ENCODE measurements at regions not wholly inside any gene's neighbourhood (a gene's known extent, or its start where the extent isn't known, plus 50 kb on each side); places are given as distances from the start of the nearest gene placed in this dataset.

DNA sequence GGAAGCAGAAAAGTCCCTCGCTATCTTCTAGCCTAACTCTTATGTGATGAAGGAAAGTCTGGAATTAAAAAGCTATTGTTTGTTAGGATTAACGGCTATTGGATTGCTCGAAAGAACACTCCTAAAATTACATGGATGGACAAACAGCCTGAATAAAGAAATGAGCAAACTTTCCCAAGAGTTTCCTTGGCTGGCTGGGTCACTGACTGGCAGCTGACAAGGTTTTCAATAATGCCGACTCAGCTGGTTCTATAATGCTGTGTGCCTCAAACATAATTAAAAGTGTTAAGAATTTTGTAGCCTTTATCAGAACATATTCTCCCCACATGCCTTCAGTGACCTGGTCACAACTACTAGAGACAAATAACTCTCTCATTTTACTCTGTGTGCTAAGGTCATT, 142.9 kb upstream of the ADAMTS9 start:
- no peak for DNase-seq

DNA sequence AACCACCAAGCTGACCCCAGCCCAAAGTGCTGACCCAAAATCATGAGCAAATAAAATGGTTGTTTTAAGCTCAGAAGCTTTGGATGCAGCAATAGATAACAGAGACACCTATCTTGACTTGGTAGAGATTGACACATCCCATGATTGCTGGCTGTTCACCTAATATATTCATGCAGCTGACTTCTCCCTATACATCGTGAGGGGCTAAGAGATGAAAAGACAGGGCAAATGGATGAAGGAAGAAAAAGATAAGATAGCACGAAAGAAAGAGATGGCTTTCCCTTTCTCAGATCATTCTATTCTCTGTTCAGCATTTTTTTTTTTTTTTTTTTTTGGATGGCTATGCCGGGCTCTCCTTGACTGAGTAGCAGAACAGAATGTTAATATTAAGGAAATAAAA, 141.5 kb upstream of the ADAMTS9 start:
- no peak for DNase-seq

DNA sequence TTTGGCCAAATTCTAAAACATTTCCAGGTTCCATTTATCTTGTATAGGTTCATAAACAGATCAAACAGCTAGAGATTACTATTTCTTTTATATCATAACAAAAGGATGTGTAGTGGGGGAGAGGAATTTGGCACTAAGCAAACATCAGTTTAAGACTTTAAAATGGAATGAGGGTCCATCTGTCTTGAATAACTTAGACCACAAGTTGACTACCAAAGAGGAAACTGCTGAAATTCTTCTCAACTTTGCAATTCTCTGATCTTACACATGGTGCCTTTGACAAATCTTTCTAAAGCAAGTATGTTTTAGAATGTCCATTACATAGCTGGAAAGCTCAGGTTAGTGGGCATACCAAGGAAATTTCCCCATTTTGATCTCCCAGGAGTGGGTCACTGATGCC, 140.5 kb upstream of the ADAMTS9 start:
- no peak for DNase-seq

DNA sequence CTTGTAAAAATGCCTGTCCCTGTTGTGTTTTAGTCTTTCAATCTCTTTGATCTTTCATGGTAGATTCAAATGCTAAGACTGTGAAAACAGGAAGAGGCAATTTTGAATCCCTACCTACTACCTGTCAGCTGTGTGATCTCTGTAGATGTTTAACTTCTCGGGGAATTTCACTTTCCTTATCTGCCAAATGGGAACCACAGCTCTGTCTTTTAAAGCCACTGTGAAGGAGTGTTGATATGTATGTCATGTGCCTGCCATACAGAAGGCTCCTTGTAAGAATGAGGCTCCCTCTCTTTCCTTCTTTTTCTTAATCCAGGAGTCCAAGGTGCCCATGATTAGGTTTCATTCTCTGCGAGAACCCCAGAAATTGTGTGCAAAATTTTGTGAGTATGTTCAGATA, 139.6 kb upstream of the ADAMTS9 start:
- no peak for DNase-seq

DNA sequence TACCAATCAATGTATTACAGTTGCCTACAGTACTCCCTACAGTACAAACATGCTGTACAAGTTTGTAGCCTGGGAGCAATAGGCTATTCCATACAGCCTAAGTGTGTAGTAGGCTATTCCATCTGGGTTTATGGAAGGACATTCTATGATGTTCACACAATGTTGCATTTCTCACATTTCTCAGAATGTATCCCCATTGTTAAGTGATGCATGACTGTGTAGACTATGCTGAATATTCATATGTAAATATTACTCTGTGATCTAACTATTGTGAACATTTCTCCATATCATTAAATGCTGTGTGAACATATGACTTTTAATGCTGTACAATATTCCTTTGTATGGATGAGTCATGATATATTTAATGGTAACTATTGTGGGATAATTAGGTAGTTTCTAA, 139.2 kb upstream of the ADAMTS9 start:
- DNase-seq = no peak

DNA sequence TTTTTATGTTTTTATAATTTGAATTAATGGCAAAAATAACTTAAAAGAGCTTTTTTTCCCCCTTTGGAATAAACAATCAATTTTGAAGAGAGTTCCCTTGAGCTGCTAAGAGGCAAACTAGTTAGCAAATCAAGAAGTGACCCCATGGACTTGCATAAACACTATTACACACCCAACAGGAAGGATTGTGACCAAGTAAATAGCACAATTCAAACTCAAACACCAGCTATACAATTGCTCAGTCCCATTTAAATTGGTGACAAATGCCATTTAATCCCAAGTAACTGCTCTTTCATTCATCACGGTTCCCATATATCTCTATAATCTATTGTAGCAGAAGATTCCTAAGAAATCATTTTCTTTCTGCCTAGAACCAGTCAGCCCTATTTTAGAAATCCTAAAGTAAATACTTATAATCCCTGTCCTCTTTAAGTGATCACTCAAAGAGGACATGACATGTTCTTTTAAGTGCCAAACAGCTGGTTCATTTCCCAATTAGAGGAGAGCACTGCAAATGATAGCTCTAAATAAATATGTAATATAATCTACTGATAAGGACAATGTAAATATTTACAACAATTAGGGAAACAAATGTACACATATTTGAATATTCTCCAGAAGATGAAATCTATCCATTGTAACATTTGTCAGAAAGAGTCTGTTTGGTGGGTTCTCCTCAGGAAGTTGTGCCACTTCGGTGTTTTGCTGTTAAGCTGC, 137.8 kb upstream of the ADAMTS9 start:
- no peak for DNase-seq

DNA sequence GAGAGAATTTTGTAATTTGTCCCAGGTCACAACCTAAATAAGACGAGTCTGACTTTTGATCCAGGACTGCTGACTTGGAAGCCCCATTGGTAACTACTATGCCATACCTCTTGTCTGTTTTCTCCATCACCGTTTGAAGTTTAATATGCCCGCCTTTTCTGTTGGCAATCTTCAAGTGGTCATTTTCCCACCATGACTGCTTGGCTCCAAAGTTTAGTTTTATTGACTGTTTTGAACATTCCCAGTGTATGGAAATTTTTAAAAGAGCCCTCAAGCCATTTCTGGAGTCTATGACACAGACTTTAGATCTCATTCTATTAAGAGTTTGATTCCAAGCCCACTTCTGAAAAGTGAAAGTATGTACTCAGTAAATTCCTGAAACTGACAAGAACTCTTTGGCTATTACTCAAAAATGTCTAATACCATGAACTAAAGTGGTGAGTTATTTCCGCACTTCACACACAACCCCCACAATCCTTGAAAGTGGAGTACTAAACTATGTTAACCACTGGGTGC, 136.7 kb upstream of the ADAMTS9 start:
- DNase-seq = no peak

DNA sequence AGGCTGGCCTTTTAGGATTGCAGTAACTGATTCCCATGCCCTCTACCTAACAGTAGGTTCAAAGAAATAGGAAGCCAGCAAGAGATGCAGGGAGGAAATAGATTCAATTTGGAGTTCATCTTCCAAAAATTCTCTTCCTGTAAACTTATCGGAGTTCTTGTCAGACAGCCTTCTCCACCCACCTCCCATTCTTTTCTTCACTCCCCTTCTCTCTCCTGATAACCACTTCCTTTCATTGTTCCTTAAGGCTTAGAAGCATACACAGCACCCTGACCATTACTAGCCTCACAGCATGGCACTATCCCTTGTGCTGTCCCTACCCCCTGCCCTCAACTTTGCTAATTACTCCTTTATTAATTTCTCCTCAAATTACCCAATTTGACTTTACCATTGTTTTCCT, 130.4 kb upstream of the ADAMTS9 start:
- no peak for DNase-seq

DNA sequence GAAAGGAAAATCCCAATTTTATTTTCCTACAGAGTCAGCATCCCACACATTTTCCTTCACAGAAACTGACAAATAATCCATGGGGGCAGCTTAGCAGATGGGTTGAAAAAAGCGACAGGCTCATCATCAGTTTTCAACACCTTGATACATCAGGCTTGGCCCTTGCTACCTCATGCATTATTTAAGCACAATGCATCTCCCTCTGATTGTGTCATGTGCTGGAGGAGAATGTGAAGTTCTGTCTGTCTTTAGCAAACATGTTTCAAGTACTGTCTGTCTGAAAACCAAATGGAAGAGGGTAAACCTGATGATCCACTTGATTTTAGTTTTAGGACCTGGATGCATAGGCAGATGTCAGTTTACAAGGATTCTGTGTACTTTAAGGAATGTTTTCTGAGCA, 128.6 kb upstream of the ADAMTS9 start:
- DNase-seq = no peak

DNA sequence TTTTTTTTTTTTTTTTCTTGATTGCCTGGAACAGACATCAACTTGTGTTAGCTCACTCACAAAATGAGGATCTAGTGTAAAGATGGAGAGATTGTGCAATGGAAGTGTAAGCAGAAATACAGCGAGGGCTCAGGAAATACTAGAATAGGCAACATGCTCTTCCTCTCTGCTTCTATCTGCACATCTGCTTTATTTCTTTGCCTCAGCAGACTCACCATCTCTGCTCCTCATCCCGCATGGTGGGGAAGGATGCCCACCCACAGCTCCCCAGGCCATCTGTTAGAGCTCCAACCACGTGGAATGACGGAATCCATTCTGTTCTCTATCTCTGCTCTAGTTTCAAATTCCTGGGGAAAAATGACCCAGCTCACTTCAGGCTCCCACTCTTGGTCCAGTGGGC, 128.0 kb upstream of the ADAMTS9 start:
- no peak for DNase-seq

DNA sequence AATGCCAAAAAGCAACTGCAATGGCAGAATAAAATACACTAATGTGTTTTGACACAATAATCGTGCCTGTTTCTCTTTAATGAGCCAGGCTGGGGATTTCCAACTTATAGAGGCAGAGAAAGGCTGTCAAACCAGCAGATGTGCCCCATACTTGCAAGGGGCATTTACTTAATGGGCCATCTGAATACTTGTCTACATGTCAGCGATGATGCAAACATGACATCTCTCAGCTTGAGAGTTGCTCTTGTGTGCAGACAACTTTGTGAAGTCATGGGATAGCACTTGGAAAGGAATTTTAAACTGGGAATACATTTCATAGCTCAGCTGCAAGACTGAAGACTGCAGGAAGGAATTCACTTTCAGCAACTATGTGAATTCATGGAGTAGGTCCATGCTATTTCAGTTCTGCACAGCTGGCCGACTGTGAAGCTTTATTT, 127.4 kb upstream of the ADAMTS9 start:
- DNase-seq = no peak

DNA sequence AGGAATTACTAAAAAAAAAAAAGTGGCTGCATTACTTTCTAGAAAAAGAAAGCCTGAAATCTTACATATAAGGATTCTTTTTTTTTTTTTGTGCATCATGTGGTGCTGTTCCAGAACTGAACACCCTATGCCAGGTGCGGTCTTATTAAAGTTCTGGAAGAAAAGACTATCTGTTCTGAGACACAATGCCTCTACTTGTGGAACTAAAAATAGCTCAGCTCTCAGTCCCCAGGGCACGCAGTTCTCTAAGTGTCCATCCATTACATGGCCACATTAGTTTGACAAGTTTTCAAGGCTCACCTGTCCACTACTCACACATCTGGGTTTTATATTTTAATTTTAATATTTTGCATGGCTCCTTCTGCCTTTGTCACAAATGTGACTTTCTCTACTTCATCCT, 126.6 kb upstream of the ADAMTS9 start:
- DNase-seq = no peak

DNA sequence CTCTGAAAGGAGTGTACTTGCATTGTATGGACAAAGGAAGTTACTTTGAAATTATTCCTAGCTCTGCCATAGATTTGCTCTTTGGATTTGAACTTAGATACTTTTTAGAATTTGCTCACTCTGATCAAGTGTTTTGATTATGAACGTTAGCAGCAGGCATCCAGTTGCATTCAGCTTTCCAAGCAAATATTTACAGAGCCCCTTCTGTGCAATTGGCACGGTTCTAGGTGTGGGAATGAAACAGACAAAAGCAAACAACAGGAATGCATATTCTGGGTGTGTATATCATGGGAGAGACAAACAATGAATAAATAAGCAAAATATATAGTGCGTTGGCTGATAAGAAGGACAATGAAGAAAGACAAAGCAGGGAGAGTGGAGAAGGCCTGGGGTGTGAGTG, 125.5 kb upstream of the ADAMTS9 start:
- no peak for DNase-seq

DNA sequence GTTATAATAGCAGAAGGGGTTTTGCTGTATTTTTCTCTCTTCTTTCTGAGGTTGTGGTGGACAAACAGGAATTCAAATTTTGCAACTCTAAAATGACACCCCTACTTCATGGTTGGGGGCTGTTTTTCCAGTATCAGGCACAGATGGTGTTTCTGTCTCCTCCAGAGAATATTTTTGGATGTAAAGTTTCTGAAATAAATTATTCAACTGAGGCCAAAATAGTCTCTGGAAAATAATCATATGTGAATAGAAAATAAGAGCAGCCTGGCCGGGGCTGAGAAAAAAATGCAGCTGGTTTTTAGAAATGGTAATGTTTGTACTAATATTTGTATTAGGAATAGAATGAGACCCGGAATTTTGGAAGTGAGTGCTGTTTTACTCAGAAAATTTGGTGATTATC, 121.3 kb upstream of the ADAMTS9 start:
- no peak for DNase-seq

DNA sequence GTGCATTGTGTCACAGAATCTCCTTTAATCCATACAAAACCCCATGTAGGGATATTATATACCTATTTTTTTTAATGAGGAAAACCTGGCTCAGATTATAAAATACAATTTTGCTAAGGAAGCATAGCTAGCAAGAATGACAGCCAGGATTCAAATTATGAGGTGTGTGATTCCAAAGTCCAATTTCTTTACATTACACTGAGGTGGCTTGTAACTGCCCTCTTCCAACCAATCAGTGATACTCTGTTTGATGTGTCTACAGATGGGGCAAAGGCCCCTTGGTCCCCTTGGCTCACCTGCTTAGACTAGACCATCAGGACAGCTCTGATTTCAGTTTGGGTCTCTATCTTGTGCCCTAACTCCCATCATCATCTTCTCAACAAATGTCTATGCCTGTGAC, 120.3 kb upstream of the ADAMTS9 start:
- DNase-seq = no peak

DNA sequence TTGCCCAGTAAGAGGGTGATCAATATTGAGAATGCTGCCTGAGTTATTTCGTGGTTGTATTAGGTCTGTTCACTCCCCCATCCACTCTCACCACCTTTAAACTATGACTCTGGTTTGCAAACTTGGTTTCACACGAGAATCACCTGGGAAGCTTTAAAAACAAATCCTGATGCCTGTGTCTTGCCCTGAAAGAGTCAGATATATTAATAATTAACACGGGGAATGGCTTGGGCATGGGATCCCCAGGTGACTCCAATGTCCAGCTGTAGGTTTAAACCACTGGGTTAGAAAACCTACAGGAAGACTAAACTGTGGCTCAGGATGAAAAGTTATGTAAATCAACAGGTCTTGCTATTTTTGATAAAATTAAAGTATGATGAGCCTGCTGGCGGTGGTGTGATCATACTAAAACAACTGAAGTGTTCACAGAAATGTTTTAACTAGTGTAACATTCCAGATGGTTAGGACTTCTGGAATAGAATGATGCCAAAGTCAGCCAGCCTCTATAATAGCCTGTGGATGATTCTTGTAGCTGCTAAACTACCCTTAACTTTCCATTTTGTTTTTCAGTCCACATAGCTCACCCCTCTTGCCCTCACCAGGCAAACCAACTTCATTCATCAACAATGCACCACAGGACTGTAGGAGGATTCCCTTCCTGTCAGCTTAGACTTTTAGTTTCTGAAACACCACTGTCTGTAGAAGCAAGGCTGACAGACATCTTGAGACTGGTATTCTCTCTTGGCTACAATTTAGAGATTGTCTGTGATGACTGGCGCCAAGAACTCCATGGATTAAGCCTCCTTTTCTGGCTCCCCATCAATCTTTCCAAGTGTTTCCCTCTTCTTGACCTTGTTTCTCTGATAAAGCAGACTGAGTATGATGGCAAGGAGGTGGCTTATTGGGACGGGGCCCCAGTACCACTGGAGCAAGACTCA, 119.1 kb upstream of the ADAMTS9 start:
- DNase-seq = no peak

DNA sequence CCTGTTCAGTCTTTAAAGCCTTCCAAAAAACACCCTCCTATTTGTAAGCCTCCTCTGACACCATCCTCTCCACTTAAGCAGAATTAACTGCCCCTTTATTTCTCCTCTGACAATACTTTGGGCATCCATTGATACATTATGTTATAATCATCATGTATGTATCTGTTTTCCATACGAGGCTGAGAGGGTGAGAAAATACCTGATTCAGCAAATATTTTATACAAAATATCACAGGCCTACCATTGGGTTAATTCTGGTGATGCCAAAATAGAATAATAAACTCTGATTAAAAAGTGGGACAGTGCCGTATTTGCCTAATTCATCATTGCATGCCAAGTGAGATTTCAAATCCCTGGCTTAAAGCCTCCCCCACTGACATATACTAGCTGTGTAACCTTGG, 118.2 kb upstream of the ADAMTS9 start:
- no peak for DNase-seq

DNA sequence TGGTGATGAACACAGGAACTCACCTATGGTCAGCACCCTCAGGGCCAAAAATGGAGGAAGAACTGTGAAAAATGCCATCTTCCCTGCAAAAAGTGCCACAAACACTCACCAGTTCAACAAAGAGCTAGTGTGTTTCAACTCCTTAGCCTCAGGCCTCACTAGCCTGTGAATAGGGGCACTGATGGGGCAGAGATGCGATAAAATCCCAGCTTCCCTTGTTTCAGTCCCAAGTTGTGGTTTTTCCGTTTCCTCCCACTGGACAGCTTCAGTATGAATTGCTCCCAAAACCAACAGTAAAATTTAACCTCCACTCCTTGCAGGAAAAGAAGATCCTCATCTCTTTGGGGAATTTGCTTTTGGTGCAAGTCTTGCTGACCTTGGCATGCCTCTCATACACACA, 117.4 kb upstream of the ADAMTS9 start:
- DNase-seq = no peak

DNA sequence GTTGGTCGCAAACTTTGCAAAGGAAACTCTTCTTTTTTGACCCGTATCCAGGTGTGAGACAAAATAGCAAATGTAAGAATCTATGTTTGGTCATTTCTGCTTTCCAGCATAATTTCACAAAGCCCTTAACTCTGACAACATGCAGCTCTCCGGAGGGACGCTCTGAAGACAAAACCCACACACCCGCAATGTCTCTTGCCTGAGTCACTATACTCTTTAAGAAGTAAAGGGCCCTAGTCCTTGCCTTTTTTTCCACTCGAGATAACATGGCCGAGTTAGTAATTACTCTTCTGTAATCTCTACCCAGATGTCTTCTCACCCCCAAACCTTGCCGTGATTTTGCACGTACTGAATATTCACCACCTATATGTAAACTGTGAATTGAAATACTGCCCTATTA, 115.7 kb upstream of the ADAMTS9 start:
- DNase-seq = no peak

DNA sequence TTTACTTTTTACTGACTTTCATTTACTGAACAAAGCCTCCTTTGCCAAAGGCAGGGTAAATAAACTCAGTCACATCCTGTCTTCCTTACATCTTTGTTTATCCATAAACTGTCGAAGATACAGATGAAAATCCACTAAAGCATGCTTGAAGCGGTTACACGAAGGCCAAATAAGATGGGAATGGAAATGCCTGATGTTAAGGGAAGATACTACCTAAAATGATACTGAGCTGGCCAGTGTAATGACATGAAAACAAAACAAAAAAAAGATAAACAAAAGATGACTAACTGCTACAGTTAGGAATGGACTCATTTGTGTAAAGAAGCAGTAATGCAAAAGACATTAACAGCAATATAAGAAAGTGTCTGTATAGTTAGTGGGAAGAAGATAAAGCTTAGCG, 114.7 kb upstream of the ADAMTS9 start:
- DNase-seq = no peak

DNA sequence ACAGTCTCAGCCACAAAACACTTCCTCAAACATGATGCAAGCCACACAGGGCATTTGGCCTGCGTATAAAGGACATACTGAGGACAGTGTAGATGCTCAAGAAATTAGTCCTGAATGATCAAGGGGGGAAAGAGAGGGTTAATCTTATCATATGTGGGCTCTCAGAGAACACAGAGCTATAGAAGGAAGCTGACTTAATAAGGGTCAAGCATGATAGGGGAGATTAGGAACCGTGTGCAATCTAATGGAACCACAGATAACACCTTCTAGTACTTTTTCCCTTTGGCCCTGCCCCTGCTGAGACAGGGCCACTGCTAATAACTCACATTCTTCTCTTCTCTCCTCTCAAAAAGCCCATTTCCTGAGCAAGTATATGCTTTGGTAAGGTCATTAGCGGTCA, 114.1 kb upstream of the ADAMTS9 start:
- DNase-seq = no peak

DNA sequence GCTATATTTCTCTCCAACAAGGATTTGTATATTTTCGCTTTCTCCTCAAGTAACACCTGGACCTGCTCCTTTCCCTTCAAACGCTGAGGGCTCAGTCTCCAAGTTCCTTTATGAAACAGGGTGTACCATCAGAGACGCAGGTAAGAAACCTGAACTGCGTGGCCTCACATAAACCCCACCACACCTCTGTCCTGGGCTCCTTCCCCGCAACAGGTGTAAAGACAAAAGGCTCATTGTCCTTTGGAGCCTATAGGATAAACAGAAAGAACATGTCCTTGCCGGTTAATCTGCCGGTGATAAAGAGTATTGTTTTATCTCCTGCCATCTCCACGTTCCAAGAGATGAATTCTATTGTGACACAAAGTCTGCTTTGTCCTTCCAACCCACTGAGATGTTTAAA, 111.8 kb upstream of the ADAMTS9 start:
- no peak for DNase-seq

DNA sequence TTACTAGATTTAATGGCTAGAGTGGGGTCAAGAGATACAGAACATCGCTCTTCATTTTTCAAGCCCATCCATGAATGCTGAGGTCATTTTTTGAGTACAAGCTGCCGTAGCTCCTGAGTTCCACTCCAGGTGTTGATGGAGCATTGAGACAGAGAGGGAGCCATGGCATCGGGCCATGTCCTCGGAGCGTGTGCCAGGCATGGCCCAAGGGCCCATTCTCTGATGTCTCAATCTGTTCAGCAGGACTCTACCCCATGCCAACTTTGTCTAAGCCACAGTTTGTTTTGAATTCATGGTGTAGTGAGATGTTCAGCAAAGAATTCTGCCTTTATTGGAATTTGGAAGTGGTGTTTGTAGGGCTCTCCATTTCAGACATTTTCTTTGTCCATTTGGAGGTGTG, 110.5 kb upstream of the ADAMTS9 start:
- DNase-seq = no peak

All from suppressor macrophage treated with lipopolysaccharide for 1 hour (primary cell).